Astrocyte of the spinal cord (primary cell): ENCODE measurements at regions not wholly inside any gene's neighbourhood (a gene's known extent, or its start where the extent isn't known, plus 50 kb on each side); places are given as distances from the start of the nearest gene placed in this dataset.

Source experiments
- DNase-seq: peaks from one replicate; pipeline ENCODE4 v3.0.0; 2011; ENCODE audit warnings: low read depth, low spot score
- H3K4me3 ChIP-seq: 2 replicates; pipeline ENCODE4 v1.5.1; 2011; ENCODE audit warnings: low read depth, mild to moderate bottlenecking, low read length, moderate library complexity
- CTCF ChIP-seq: IDR thresholded peaks from 2 replicates; pipeline ENCODE4 v1.5.1; 2012; ENCODE audit warnings: low read depth, mild to moderate bottlenecking, low read length, inconsistent platforms
- in situ Hi-C: cut with HindIII; loops from 2 replicates; pipeline ENCODE4 v1.10.0; 2017; ENCODE audit warnings: low sequenced_read_pairs

DNA sequence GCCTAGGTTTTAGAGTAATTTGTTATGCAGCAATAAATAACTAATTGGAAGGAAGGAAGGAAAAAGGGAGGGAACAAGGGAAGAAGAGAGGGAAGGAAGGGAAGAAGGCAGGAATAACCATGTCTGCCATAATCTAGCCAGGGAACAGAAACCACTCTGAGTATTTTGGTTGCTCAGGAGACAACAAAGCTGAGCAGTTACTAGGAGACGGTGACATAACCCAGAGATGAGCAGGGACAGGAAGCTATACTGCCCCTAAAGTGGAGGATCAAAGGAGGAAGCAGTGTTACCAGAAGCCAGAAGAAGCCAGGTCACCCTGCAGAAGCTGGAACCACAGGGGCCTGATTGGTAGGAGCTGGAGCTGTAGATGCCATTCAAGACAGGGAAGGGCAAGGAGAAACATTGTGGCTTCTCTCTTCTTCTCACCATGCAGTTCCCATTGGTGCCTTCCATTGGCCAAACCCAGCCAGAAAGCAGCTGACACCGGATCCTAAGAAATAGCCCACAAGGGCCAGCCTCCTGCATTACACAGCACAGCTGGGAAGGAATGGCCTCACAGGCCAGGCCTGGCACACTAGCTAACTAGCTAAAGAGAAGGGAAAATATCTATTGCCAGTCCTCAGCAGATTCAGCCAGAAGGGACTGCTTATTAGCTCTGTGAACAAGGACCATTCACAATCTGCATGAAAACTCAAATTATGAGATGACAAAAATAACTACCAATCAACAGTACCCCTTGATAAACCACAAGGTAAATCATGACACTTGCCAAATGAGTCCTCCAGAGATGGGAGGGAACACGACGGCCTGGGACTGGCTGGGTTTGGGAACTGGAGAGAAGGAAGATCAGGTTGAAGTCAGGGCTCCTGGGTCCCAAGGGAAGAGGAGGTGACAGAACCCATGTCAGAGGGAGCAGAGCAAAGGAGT is 184.5 kb upstream of the NFE2L3 start:
- in situ Hi-C loops: no loop called here
- no peak overlapping the region for H3K4me3 ChIP-seq
- TF ChIP-seq CTCF: no peak
- DNase-seq: no peak

DNA sequence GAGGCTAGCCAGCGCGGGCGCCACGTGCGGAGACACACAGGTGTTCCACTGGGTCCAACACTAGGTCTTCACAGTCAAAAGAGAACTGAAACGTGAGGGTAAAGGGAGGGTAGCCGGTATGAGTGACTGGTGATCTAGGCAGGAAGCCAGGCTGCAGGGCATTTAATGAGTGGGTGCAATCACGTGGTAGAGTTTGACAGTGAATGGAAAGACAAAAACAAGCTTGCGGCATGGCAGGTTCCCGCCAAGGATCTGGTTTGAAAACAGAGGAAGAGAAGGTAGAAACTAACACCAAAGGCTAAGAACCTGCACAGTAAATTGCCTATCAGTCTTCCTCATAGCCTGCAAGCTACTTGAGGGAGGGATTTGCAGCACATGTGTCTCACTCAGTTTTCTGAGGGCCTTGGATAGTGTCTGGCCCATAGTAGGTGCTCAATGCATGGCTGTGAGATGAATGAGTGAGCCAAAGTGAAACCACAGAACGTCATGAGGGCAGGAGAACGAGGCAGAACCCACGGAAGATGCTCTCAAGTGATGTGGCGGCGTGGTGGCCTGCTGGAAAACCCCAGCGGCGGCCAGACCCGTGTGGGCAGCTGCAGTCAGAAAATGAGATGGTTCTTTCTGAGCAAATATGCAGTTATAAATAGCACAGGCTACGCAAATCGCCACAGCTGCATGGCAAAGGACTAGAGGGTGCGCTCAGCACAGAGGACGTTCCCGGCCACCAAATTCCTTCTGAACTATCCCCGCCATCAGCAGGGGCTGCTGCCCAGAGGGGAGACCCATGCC is 183.6 kb upstream of the NFE2L3 start:
- TF ChIP-seq CTCF: no peak
- no peak overlapping the region for H3K4me3 ChIP-seq
- in situ Hi-C loops: no loop called here
- no peak for DNase-seq

DNA sequence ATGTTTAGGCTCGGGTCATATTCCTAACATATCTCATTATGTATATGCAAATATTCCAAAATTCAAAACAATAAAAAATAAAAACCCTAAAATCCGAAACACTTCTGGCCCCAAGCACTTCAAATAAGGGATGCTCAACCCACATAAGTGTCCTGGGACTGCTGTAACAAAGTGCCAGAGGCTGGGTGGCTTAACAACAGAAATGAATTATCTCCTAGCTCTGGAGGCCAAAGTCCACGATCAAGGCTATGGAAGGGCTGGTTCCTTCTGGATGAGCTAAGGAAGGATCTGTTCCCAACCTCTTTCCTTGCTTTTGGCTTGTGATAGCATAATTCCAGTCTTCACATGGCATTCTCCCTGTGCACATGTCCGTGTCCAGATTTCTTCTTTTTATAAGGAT is 181.6 kb upstream of the NFE2L3 start:
- TF ChIP-seq CTCF: no peak
- in situ Hi-C loops: no loop called here

GRCh38 chr7:25970911-25971310 is 181.1 kb upstream of the NFE2L3 start:
- no peak overlapping the region for H3K4me3 ChIP-seq
- in situ Hi-C loops: no loop called here
- TF ChIP-seq CTCF: no peak

More for the DNA sequence above, 181.6 kb upstream of the NFE2L3 start:
- no peak overlapping the region for H3K4me3 ChIP-seq
- DNase-seq: no peak

GRCh38 chr7:25976630-25977029 is 175.4 kb upstream of the NFE2L3 start:
- TF ChIP-seq CTCF: no peak
- no peak for DNase-seq
- H3K4me3 ChIP-seq: no peak overlapping the region
- in situ Hi-C loops: no loop called here

More at GRCh38 chr7:25970911-25971310, 181.1 kb upstream of the NFE2L3 start:
- no peak for DNase-seq

GRCh38 chr7:25978466-25978865 is 173.5 kb upstream of the NFE2L3 start:
- DNase-seq: no peak
- no peak overlapping the region for H3K4me3 ChIP-seq
- TF ChIP-seq CTCF: no peak
- in situ Hi-C loops: no loop called here
